ENCODE measurements at regions not wholly inside any gene's neighbourhood (a gene's known extent, or its start where the extent isn't known, plus 50 kb on each side); places are given as distances from the start of the nearest gene placed in this dataset.
"Not testable (repeated sequence)": the region's sequence is repeated elsewhere in the genome, so short reads cannot be mapped to it uniquely, and the experiment has no call there.

GRCh38 chr14:44453433-44454171 is 53.5 kb downstream of the FSCB start:
- no peak for DNase-seq (ENCODE audit: low read depth in 3 of 3)

- DNase-seq (ENCODE audit: low read depth in 3 of 3) = not testable (repeated sequence)
These were observed 56.9 kb downstream of the FSCB start for GRCh38 chr14:44450232-44450631.

- DNase-seq (ENCODE audit: low read depth in 3 of 3) = no peak
These were observed 57.4 kb downstream of the FSCB start for GRCh38 chr14:44449680-44450079.

GRCh38 chr14:44448951-44449358 is 58.1 kb downstream of the FSCB start:
- DNase-seq (ENCODE audit: low read depth in 3 of 3) = no peak

- DNase-seq (ENCODE audit: low read depth in 3 of 3) = no peak
These were observed 60.1 kb downstream of the FSCB start for GRCh38 chr14:44446965-44447364.

- no peak for DNase-seq (ENCODE audit: low read depth in 3 of 3)
These were observed 62.6 kb downstream of the FSCB start for GRCh38 chr14:44444454-44444853.

- DNase-seq (ENCODE audit: low read depth in 3 of 3) = no peak
These were observed 68.1 kb downstream of the FSCB start for GRCh38 chr14:44438936-44439335.

GRCh38 chr14:44438221-44438620 is 68.9 kb downstream of the FSCB start:
- no peak for DNase-seq (ENCODE audit: low read depth in 3 of 3)

GRCh38 chr14:44436458-44436857 is 70.6 kb downstream of the FSCB start:
- no peak for DNase-seq (ENCODE audit: low read depth in 3 of 3)

GRCh38 chr14:44428231-44428945 is 78.7 kb downstream of the FSCB start:
- no peak for DNase-seq (ENCODE audit: low read depth in 3 of 3)

GRCh38 chr14:44422699-44423098 is 84.4 kb downstream of the FSCB start:
- no peak for DNase-seq (ENCODE audit: low read depth in 3 of 3)

- DNase-seq (ENCODE audit: low read depth in 3 of 3) = no peak
These were observed 86.9 kb downstream of the FSCB start for GRCh38 chr14:44420226-44420625.

- no peak for DNase-seq (ENCODE audit: low read depth in 3 of 3)
These were observed 88.2 kb downstream of the FSCB start for GRCh38 chr14:44418856-44419255.

GRCh38 chr14:44417809-44418208 is 89.3 kb downstream of the FSCB start:
- DNase-seq (ENCODE audit: low read depth in 3 of 3) = no peak

GRCh38 chr14:44414646-44415045 is 92.4 kb downstream of the FSCB start:
- DNase-seq (ENCODE audit: low read depth in 3 of 3) = no peak

- no peak for DNase-seq (ENCODE audit: low read depth in 3 of 3)
These were observed 94.1 kb downstream of the FSCB start for GRCh38 chr14:44412858-44413569.

GRCh38 chr14:44405011-44405486 is 102.0 kb downstream of the FSCB start:
- DNase-seq (ENCODE audit: low read depth in 3 of 3) = no peak

GRCh38 chr14:44404599-44404998 is 102.5 kb downstream of the FSCB start:
- DNase-seq (ENCODE audit: low read depth in 3 of 3) = no peak

- no peak for DNase-seq (ENCODE audit: low read depth in 3 of 3)
These were observed 103.0 kb downstream of the FSCB start for GRCh38 chr14:44404036-44404435.

- no peak for DNase-seq (ENCODE audit: low read depth in 3 of 3)
These were observed 103.9 kb downstream of the FSCB start for GRCh38 chr14:44403193-44403592.

GRCh38 chr14:44396226-44396625 is 110.9 kb downstream of the FSCB start:
- DNase-seq (ENCODE audit: low read depth in 3 of 3) = no peak

- DNase-seq (ENCODE audit: low read depth in 3 of 3) = no peak
These were observed 114.1 kb downstream of the FSCB start for GRCh38 chr14:44392984-44393383.

- no peak for DNase-seq (ENCODE audit: low read depth in 3 of 3)
These were observed 118.8 kb downstream of the FSCB start for GRCh38 chr14:44388306-44388705.
